Upper lobe of left lung (tissue), 4 donors: ENCODE measurements at regions not wholly inside any gene's neighbourhood (a gene's known extent, or its start where the extent isn't known, plus 50 kb on each side); places are given as distances from the start of the nearest gene placed in this dataset.

Experiments used
- POLR2A ChIP-seq, 4 donors: fragments of 450-650 bp; IDR thresholded peaks; one replicate each; pipeline ENCODE4 v1.5.1; 2016 to 2017; ENCODE audit warnings: antibody characterized with exemption in 4 of 4, mild to moderate bottlenecking in 2 of 4
- POLR2AphosphoS5 ChIP-seq, 2 donors: sonication (generic); formaldehyde crosslinking; IDR thresholded peaks; one replicate each; pipeline ENCODE4 v1.5.1; 2017; ENCODE audit warnings: antibody characterized with exemption in 2 of 2
- TF ChIP-seq, protein P1 (sequence below), 6 experiments: fragments of 450-650 bp in 4 of 6; fragments of 200-600 bp in 2 of 6; sonication (generic) in 2 of 6; IDR thresholded peaks; one replicate each; pipeline ENCODE4 v1.5.1; 2016 to 2019; ENCODE audit warnings: antibody characterized with exemption in 6 of 6

DNA sequence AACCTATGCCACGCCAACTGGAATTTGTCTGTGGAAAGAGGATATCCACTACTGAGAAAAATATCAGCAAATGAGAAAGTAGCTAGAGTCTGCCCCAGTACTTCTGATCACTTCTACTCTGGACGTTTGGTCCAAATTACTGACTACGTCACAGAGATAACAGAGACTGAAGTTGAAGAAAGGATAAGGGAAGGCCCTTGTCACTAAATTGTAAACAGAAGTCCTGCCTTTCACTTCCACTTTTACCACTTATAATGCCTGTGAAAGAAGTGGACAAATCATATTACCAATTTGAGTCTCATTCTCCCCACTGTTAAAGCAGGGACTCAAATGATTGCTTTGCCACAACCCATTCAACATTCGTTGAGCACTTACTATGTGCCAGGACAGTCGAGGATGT is 173.9 kb upstream of the ERBB4 start:
- TF ChIP-seq POLR2AphosphoS5 (IDR thresholded peaks at IDR 0.05) (no peak), POLR2A (IDR thresholded peaks at IDR 0.05) (no peak)
- TF ChIP-seq, protein P1, sequence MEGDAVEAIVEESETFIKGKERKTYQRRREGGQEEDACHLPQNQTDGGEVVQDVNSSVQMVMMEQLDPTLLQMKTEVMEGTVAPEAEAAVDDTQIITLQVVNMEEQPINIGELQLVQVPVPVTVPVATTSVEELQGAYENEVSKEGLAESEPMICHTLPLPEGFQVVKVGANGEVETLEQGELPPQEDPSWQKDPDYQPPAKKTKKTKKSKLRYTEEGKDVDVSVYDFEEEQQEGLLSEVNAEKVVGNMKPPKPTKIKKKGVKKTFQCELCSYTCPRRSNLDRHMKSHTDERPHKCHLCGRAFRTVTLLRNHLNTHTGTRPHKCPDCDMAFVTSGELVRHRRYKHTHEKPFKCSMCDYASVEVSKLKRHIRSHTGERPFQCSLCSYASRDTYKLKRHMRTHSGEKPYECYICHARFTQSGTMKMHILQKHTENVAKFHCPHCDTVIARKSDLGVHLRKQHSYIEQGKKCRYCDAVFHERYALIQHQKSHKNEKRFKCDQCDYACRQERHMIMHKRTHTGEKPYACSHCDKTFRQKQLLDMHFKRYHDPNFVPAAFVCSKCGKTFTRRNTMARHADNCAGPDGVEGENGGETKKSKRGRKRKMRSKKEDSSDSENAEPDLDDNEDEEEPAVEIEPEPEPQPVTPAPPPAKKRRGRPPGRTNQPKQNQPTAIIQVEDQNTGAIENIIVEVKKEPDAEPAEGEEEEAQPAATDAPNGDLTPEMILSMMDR (IDR thresholded peaks at IDR 0.05) = no peak
